IgD-negative memory B cell (primary cell): ENCODE measurements at regions not wholly inside any gene's neighbourhood (a gene's known extent, or its start where the extent isn't known, plus 50 kb on each side); places are given as distances from the start of the nearest gene placed in this dataset.

Experiments used
- H3K27ac Mint-ChIP-seq, 3 donors: one replicate each; pipeline ENCODE4 v1.8.0; 2020 to 2022; ENCODE audit warnings: mild to moderate bottlenecking in 3 of 3, mixed read lengths in 3 of 3, moderate library complexity in 1 of 3
- H3K27me3 Mint-ChIP-seq: one replicate; pipeline ENCODE4 v1.8.0; 2021; ENCODE audit warnings: mixed read lengths
- H3K36me3 Mint-ChIP-seq: one replicate; pipeline ENCODE4 v1.8.0; 2020; ENCODE audit warnings: mild to moderate bottlenecking, mixed read lengths
- H3K4me1 Mint-ChIP-seq, 3 donors: one replicate each; pipeline ENCODE4 v1.8.0; 2020 to 2022; ENCODE audit warnings: mixed read lengths in 3 of 3, mild to moderate bottlenecking in 1 of 3
- H3K4me3 Mint-ChIP-seq, 4 donors: one replicate each; pipeline ENCODE4 v1.8.0; 2020 to 2022; ENCODE audit warnings: mild to moderate bottlenecking in 4 of 4, mixed read lengths in 4 of 4, moderate library complexity in 3 of 4
- H3K9me3 Mint-ChIP-seq, 3 donors: one replicate each; pipeline ENCODE4 v1.8.0; 2020 to 2021; ENCODE audit warnings: mixed read lengths in 3 of 3, mild to moderate bottlenecking in 1 of 3

DNA sequence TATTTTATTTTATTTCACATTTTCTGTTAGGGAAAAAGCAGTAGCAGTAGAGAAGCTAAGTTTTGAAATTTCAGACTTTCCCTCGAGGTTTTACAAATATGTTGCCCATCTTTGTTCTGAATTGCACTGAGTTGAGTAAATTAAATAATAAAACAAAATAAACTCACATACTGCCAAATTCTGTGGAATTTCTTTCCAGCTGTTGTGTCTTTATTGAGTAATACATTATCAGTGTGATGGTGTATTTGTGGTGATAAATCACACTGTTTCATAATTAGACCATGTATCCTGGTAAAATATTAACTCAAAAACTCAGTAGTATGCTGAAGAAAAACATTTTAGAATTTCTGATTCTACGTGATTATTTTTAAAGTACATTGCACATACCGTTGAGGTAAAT lies 592.1 kb downstream of the SI start:
- H3K4me3 Mint-ChIP-seq = no peak overlapping the region

DNA sequence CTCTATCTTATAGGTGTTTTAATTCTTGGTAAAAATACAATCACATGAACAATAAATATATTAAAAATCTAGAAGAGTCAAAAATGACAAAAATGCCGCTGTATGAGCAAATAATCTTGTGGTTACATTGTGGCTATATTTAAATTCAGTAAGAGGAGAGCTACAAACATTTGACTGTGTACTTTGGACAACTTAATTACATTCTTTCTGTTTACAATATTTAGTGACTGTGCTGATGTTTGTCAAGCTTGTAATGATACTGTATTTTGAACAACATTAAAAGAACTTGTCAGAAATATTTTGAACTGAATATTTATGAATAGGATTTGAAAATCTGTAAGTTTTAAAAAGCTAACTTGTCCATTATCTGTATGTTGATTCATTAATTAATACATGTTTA lies 598.3 kb downstream of the SI start:
- Mint-ChIP-seq H3K4me1 (no peaks in the 10 kb centered on the region), H3K4me3 (no peak overlapping the region), H3K27ac (no peak overlapping the region), H3K9me3 (peaks cover 0 to 8% (median 0%) of the 10 kb centered on the region in 3 donors), H3K27me3 (no peaks in the 10 kb centered on the region), H3K36me3 (no peaks in the 10 kb centered on the region)

More for the DNA sequence above, 592.1 kb downstream of the SI start:
- Mint-ChIP-seq H3K27ac (no peak overlapping the region), H3K9me3 (peaks cover 0 to 8% (median 2%) of the 10 kb centered on the region in 3 donors), H3K27me3 (no peaks in the 10 kb centered on the region), H3K4me1 (no peaks in the 10 kb centered on the region), H3K36me3 (no peaks in the 10 kb centered on the region)

DNA sequence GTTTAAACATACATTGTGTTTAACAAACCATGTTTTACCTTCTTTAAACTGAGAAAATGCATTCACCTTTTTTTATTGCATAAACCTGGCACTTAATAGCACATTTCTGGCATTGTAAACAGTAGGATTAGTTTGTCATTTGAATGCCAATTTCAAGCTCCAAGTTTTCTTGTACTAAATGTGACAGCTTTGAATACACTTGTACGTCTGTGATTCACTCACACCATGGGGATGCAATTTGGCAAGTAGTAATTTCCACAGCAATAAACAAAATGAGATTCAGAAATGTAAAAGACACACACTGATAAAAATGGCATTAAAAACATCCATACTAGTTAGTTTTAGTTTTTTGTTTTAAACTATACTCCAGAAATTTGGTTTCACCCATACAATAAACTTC lies 598.9 kb downstream of the SI start:
- no peaks in the 10 kb centered on the region for H3K4me1 Mint-ChIP-seq
- H3K9me3 Mint-ChIP-seq = peaks cover 0 to 8% (median 0%) of the 10 kb centered on the region in 3 donors
- H3K27me3 Mint-ChIP-seq = no peaks in the 10 kb centered on the region
- H3K4me3 Mint-ChIP-seq = no peak overlapping the region
- H3K36me3 Mint-ChIP-seq = no peaks in the 10 kb centered on the region
- H3K27ac Mint-ChIP-seq = no peak overlapping the region

DNA sequence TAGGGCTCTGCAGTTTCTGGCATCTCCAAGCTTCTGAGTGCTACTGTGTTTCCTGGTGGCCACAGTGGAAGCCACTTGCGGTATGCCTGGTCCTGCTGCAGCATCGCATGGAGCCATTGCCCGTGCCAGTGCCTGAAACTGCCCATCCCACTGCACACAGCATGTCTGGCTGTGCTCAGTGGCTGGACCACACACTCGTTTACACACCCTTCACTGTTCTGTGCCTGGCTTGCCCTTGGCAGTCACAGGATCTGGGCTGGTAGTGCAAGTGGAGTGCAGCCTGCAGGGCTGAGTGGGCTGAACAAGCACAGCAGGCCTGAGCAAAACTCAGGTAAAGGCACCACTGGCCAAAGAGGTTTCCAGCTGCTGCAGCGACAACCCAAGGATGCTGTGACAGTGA lies 600.0 kb downstream of the SI start:
- no peaks in the 10 kb centered on the region for H3K4me1 Mint-ChIP-seq
- H3K9me3 Mint-ChIP-seq = peaks cover 0 to 2% (median 0%) of the 10 kb centered on the region in 3 donors
- no peaks in the 10 kb centered on the region for H3K36me3 Mint-ChIP-seq
- no peak overlapping the region for H3K27ac Mint-ChIP-seq
- H3K4me3 Mint-ChIP-seq = no peak overlapping the region
- no peaks in the 10 kb centered on the region for H3K27me3 Mint-ChIP-seq

- Mint-ChIP-seq H3K27ac (no peak overlapping the region), H3K9me3 (no peaks in the 10 kb centered on the region), H3K36me3 (no peaks in the 10 kb centered on the region), H3K4me3 (no peak overlapping the region), H3K27me3 (no peaks in the 10 kb centered on the region), H3K4me1 (no peaks in the 10 kb centered on the region)
Observed at GRCh38 chr3:164477403-164477802, 600.9 kb downstream of the SI start.

DNA sequence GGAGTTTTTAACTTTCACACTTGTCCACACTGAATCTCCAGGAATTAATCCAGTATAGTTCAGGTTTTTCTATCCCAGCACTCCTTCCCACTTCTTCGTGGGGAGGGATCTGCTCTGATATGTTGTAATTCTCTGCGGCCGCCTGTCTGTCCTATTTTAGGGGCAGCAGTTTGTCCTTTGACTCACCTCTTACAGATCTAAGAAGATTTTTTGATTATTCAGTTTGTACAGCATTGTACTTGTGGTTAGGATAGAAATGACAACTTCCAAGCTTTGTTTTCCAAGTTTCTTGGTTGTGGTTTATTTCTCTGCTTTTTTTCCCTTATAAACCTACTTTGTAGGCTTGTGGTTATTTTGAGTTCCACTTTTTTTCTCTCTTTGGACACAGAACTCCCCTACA lies 601.7 kb downstream of the SI start:
- H3K9me3 Mint-ChIP-seq = peaks cover 0 to 4% (median 0%) of the 10 kb centered on the region in 3 donors

GRCh38 chr3:164470471-164470870 lies 607.8 kb downstream of the SI start:
- Mint-ChIP-seq H3K4me3 (no peak overlapping the region), H3K27me3 (no peaks in the 10 kb centered on the region), H3K4me1 (no peaks in the 10 kb centered on the region), H3K36me3 (no peaks in the 10 kb centered on the region), H3K9me3 (peaks cover 4 to 21% (median 7%) of the 10 kb centered on the region in 3 donors), H3K27ac (no peak overlapping the region)

More for the DNA sequence above, 601.7 kb downstream of the SI start:
- H3K4me1 Mint-ChIP-seq = no peaks in the 10 kb centered on the region
- H3K27ac Mint-ChIP-seq = no peak overlapping the region
- H3K4me3 Mint-ChIP-seq = no peak overlapping the region
- H3K27me3 Mint-ChIP-seq = no peaks in the 10 kb centered on the region
- H3K36me3 Mint-ChIP-seq = no peaks in the 10 kb centered on the region

DNA sequence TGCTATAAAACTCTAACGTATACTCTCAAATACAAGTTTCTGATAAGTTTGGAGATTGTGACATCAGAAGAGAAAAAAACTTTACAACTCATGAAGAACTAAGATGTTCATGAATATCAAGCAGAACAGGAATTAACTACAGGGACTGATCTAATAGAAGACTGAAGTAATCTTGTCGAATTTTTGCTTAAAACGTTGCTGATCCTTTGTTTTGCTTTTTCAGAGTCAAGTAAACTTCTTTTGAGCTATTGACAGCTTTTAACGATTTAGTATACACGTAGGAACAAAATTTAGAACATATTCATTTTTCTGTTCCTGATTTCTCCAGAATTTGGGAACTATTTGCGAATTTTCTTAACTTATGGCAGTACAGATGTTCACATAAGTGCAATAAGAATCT lies 610.2 kb downstream of the SI start:
- Mint-ChIP-seq H3K27me3 (no peaks in the 10 kb centered on the region), H3K36me3 (no peaks in the 10 kb centered on the region), H3K4me3 (no peak overlapping the region), H3K27ac (no peak overlapping the region), H3K9me3 (peaks cover 4 to 21% (median 9%) of the 10 kb centered on the region in 3 donors), H3K4me1 (no peaks in the 10 kb centered on the region)

DNA sequence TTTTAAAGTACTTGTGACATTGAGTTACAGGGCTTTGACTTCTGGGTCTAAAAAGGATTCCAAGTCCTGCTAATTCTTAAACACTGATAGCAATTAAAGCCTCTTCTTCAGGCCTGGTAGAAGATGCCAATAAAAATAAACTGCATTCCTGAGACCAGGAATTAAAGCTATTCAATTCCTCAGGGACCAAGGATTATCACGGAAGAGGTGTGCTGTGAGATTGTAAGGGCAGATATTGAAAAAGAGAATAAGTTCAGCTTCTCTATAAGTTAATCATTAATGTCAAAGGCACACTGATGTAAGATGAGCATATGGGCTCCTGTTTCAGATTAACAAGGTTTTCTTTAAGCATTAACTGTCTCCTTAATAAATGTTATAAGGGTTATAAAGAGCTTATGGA lies 611.3 kb downstream of the SI start:
- Mint-ChIP-seq H3K27me3 (no peaks in the 10 kb centered on the region), H3K9me3 (peaks cover 4 to 18% (median 9%) of the 10 kb centered on the region in 3 donors), H3K36me3 (no peaks in the 10 kb centered on the region), H3K27ac (no peak overlapping the region), H3K4me1 (no peaks in the 10 kb centered on the region), H3K4me3 (no peak overlapping the region)

- Mint-ChIP-seq H3K36me3 (no peaks in the 10 kb centered on the region), H3K4me3 (no peak overlapping the region), H3K27ac (no peak overlapping the region), H3K4me1 (no peaks in the 10 kb centered on the region), H3K27me3 (no peaks in the 10 kb centered on the region), H3K9me3 (peaks cover 4 to 19% (median 6%) of the 10 kb centered on the region in 3 donors)
Observed at GRCh38 chr3:164465172-164465571, 613.1 kb downstream of the SI start.

- Mint-ChIP-seq H3K36me3 (peaks cover 1% of the 10 kb centered on the region), H3K9me3 (peaks cover 0 to 9% (median 8%) of the 10 kb centered on the region in 3 donors), H3K27me3 (no peaks in the 10 kb centered on the region), H3K27ac (no peak overlapping the region), H3K4me3 (no peak overlapping the region), H3K4me1 (peaks cover 0 to 2% (median 0%) of the 10 kb centered on the region in 3 donors)
Observed at GRCh38 chr3:164460851-164461250, 617.4 kb downstream of the SI start.

GRCh38 chr3:164459521-164460151 lies 618.7 kb downstream of the SI start:
- H3K27ac Mint-ChIP-seq = no peak overlapping the region
- peaks cover 0 to 8% (median 6%) of the 10 kb centered on the region in 3 donors for H3K9me3 Mint-ChIP-seq
- no peak overlapping the region for H3K4me3 Mint-ChIP-seq
- no peaks in the 10 kb centered on the region for H3K27me3 Mint-ChIP-seq
- H3K4me1 Mint-ChIP-seq = peaks cover 0 to 2% (median 0%) of the 10 kb centered on the region in 3 donors
- peaks cover 1% of the 10 kb centered on the region for H3K36me3 Mint-ChIP-seq

GRCh38 chr3:164458986-164459385 lies 619.3 kb downstream of the SI start:
- no peak overlapping the region for H3K27ac Mint-ChIP-seq
- peaks cover 1% of the 10 kb centered on the region for H3K36me3 Mint-ChIP-seq
- H3K27me3 Mint-ChIP-seq = no peaks in the 10 kb centered on the region
- H3K4me3 Mint-ChIP-seq = no peak overlapping the region
- H3K4me1 Mint-ChIP-seq = peaks cover 0 to 2% (median 0%) of the 10 kb centered on the region in 3 donors
- peaks cover 0 to 8% (median 8%) of the 10 kb centered on the region in 3 donors for H3K9me3 Mint-ChIP-seq

DNA sequence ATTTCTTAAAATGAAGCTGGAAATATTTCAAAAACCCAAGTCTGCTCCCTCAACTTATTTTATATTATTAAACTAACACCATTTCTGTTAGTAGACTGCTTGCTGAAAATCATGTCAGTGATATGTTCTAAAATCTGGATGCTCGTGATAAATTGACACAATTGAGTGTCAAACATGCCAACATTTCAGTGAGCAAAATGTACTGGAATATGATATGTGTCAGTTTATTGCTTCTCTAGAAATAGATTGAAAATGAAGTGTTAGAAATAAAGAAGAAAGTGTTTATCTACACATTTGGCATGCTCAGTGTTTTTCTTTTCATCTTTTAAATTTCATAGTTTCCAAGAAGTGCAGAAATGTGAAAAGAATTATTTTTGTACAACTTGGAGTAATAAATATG lies 624.6 kb downstream of the SI start:
- H3K9me3 Mint-ChIP-seq = peaks cover 4 to 15% (median 12%) of the 10 kb centered on the region in 3 donors
- H3K36me3 Mint-ChIP-seq = peaks cover 1% of the 10 kb centered on the region
- H3K27ac Mint-ChIP-seq = no peak overlapping the region
- no peak overlapping the region for H3K4me3 Mint-ChIP-seq
- no peaks in the 10 kb centered on the region for H3K27me3 Mint-ChIP-seq
- H3K4me1 Mint-ChIP-seq = peaks cover 0 to 3% (median 0%) of the 10 kb centered on the region in 3 donors

- Mint-ChIP-seq H3K27me3 (no peaks in the 10 kb centered on the region), H3K4me3 (no peak overlapping the region), H3K36me3 (peaks cover 1% of the 10 kb centered on the region), H3K4me1 (peaks cover 0 to 2% (median 0%) of the 10 kb centered on the region in 3 donors), H3K27ac (no peak overlapping the region), H3K9me3 (peaks cover 7 to 17% (median 11%) of the 10 kb centered on the region in 3 donors)
Observed at GRCh38 chr3:164452707-164453106, 625.6 kb downstream of the SI start.
